ENCODE measurements at regions not wholly inside any gene's neighbourhood (a gene's known extent, or its start where the extent isn't known, plus 50 kb on each side); places are given as distances from the start of the nearest gene placed in this dataset.

- no peaks in the 10 kb centered on the region for H3K36me3 ChIP-seq (ENCODE audit: insufficient read depth in 1 of 2, low read depth in 1 of 2)
- no peak overlapping the region for H3K4me3 ChIP-seq
- no peaks in the 10 kb centered on the region for H3K4me1 ChIP-seq
- no peak for TF ChIP-seq CTCF (IDR thresholded peaks at IDR 0.05)
- no peaks in the 10 kb centered on the region for H3K27me3 ChIP-seq (ENCODE audit: insufficient read depth in 3 of 3, low read length in 2 of 3)
- no peak overlapping the region for H3K27ac ChIP-seq
- H3K9me3 ChIP-seq = no peaks in the 10 kb centered on the region
- ATAC-seq = no peak
- no peak for DNase-seq
- intact Hi-C loops (cut with DNase I) = no loop called here
- WGBS, 3 donors = 65 to 84% (median 79%) methylated on average over 5 of the region's 5 CpGs
Measured at GRCh38 chr3:87805670-87806069, 253.1 kb downstream of the CGGBP1 start.

GRCh38 chr3:87801409-87801808, 257.4 kb downstream of the CGGBP1 start:
- TF ChIP-seq CTCF (IDR thresholded peaks at IDR 0.05) = no peak
- Histone ChIP-seq H3K36me3 (ENCODE audit: insufficient read depth in 1 of 2, low read depth in 1 of 2) (no peaks in the 10 kb centered on the region), H3K27ac (no peak overlapping the region), H3K4me3 (no peak overlapping the region), H3K27me3 (ENCODE audit: insufficient read depth in 3 of 3, low read length in 2 of 3) (no peaks in the 10 kb centered on the region), H3K4me1 (no peaks in the 10 kb centered on the region), H3K9me3 (no peaks in the 10 kb centered on the region)
- ATAC-seq (no peak), DNase-seq (no peak)
- intact Hi-C loops (cut with DNase I) = no loop called here
- 41 to 56% (median 55%) methylated on average over 5 of the region's 5 CpGs for WGBS, 3 donors

- intact Hi-C loops (cut with DNase I) = no loop called here
- Histone ChIP-seq H3K9me3 (no peaks in the 10 kb centered on the region), H3K4me3 (no peak overlapping the region), H3K4me1 (no peaks in the 10 kb centered on the region), H3K27ac (no peak overlapping the region), H3K36me3 (ENCODE audit: insufficient read depth in 1 of 2, low read depth in 1 of 2) (no peaks in the 10 kb centered on the region), H3K27me3 (ENCODE audit: insufficient read depth in 3 of 3, low read length in 2 of 3) (no peaks in the 10 kb centered on the region)
- DNase-seq (no peak), ATAC-seq (no peak)
- TF ChIP-seq CTCF (IDR thresholded peaks at IDR 0.05) = no peak
Measured at GRCh38 chr3:87800516-87800915, 258.3 kb downstream of the CGGBP1 start.

- Histone ChIP-seq H3K9me3 (no peaks in the 10 kb centered on the region), H3K36me3 (ENCODE audit: insufficient read depth in 1 of 2, low read depth in 1 of 2) (no peaks in the 10 kb centered on the region), H3K27me3 (ENCODE audit: insufficient read depth in 3 of 3, low read length in 2 of 3) (peaks cover 0 to 11% (median 0%) of the 10 kb centered on the region in 3 donors), H3K4me3 (no peak overlapping the region), H3K27ac (no peak overlapping the region), H3K4me1 (no peaks in the 10 kb centered on the region)
- intact Hi-C loops (cut with DNase I) = loop anchor here in 1 of 2 donors (10.0 kb wide), 1 partner anchor 316 kb away; no protein-coding TSS in a partner anchor
- DNase-seq = no peak
- WGBS, 3 donors = 51 to 60% (median 60%) methylated on average over 4 of the region's 4 CpGs
- no peak for ATAC-seq
- no peak for TF ChIP-seq CTCF (IDR thresholded peaks at IDR 0.05)
Measured at GRCh38 chr3:87798567-87798947, 260.2 kb downstream of the CGGBP1 start.

GRCh38 chr3:87797872-87798566, 260.8 kb downstream of the CGGBP1 start:
- no peak overlapping the region for H3K27ac ChIP-seq
- no peak for ATAC-seq

More at GRCh38 chr3:87797872-87798566, 260.8 kb downstream of the CGGBP1 start:
- peaks cover 0 to 17% (median under 1%) of the 10 kb centered on the region in 3 donors for H3K27me3 ChIP-seq (ENCODE audit: insufficient read depth in 3 of 3, low read length in 2 of 3)
- H3K4me3 ChIP-seq = no peak overlapping the region
- intact Hi-C loops (cut with DNase I) = loop anchor here in 1 of 2 donors (10.0 kb wide), 1 partner anchor 317 kb away; no protein-coding TSS in a partner anchor
- DNase-seq = no peak
- no peaks in the 10 kb centered on the region for H3K36me3 ChIP-seq (ENCODE audit: insufficient read depth in 1 of 2, low read depth in 1 of 2)
- 63 to 72% (median 71%) methylated on average over 5 of the region's 5 CpGs for WGBS, 3 donors
- TF ChIP-seq CTCF (IDR thresholded peaks at IDR 0.05) = no peak
- no peaks in the 10 kb centered on the region for H3K4me1 ChIP-seq
- no peaks in the 10 kb centered on the region for H3K9me3 ChIP-seq
